WTC11 (cell line): ENCODE measurements at regions not wholly inside any gene's neighbourhood (a gene's known extent, or its start where the extent isn't known, plus 50 kb on each side); places are given as distances from the start of the nearest gene placed in this dataset.

Source experiments
- ATAC-seq: fragments of 200-7000 bp; cut with Tn5 transposase; 2 replicates; pipeline ENCODE4 v1.10.0; 2021; ENCODE audit warnings: mild to moderate bottlenecking, moderate library complexity
- CTCF ChIA-PET: fragments of 300-600 bp; sonication (Branson Sonifier 250); formaldehyde crosslinking; loops from one replicate; lab custom pipeline; 2021; ENCODE audit warnings: antibody characterized with exemption; lab: Charles Lee
- POLR2A ChIA-PET: fragments of 350-600 bp; sonication (Branson Sonifier 250); formaldehyde crosslinking; loops from one replicate; lab custom pipeline; 2021; ENCODE audit warnings: antibody characterized with exemption; lab: Charles Lee
- DNase-seq: peaks from one replicate; pipeline ENCODE4 v3.0.0; 2021; ENCODE audit warnings: low spot score
- H3K27ac Mint-ChIP-seq: 2 replicates; pipeline ENCODE4 v1.8.0; 2021; ENCODE audit warnings: mixed read lengths
- H3K27me3 Mint-ChIP-seq: 2 replicates; pipeline ENCODE4 v1.8.0; 2021; ENCODE audit warnings: low read depth, mild to moderate bottlenecking, moderate library complexity, mixed read lengths
- H3K36me3 Mint-ChIP-seq: 2 replicates; pipeline ENCODE4 v1.8.0; 2021; ENCODE audit warnings: mixed read lengths
- H3K4me1 Mint-ChIP-seq: 2 replicates; pipeline ENCODE4 v1.8.0; 2022; ENCODE audit warnings: mixed read lengths
- H3K4me3 Mint-ChIP-seq: 2 replicates; pipeline ENCODE4 v1.8.0; 2021; ENCODE audit warnings: mild to moderate bottlenecking, moderate library complexity, mixed read lengths
- H3K9me3 Mint-ChIP-seq: 2 replicates; pipeline ENCODE4 v1.8.0; 2021; ENCODE audit warnings: mixed read lengths
- ATF1 ChIP-seq: sonication (generic); formaldehyde crosslinking; IDR thresholded peaks from 2 replicates; pipeline ENCODE4 v1.8.1; 2023; ENCODE audit warnings: mild to moderate bottlenecking, moderate library complexity, missing genetic modification reagents
- ATF3 ChIP-seq: sonication (generic); formaldehyde crosslinking; conservative IDR thresholded peaks from 2 replicates; pipeline ENCODE4 v1.8.1; 2022; ENCODE audit warnings: mild to moderate bottlenecking, missing genetic modification reagents
- ATF6 ChIP-seq: sonication (generic); formaldehyde crosslinking; IDR thresholded peaks from 2 replicates; pipeline ENCODE4 v1.8.1; 2023; ENCODE audit warnings: mild to moderate bottlenecking, missing genetic modification reagents
- CBFB ChIP-seq: sonication (generic); formaldehyde crosslinking; IDR thresholded peaks from 2 replicates; pipeline ENCODE4 v1.8.1; 2022; ENCODE audit warnings: mild to moderate bottlenecking, low read depth, missing genetic modification reagents
- CDX4 ChIP-seq: fragments of 250-450 bp; sonication (Bioruptor Pico); IDR thresholded peaks from 2 replicates; pipeline ENCODE4 v1.9.0; 2021; ENCODE audit warnings: moderate library complexity, mild to moderate bottlenecking, inconsistent platforms, borderline replicate concordance
- CREM ChIP-seq: sonication (generic); formaldehyde crosslinking; IDR thresholded peaks from 2 replicates; pipeline ENCODE4 v1.8.1; 2022; ENCODE audit warnings: mild to moderate bottlenecking, missing genetic modification reagents, moderate library complexity
- E2F4 ChIP-seq: sonication (generic); formaldehyde crosslinking; IDR thresholded peaks from 2 replicates; pipeline ENCODE4 v1.8.1; 2022; ENCODE audit warnings: low read depth, mild to moderate bottlenecking, moderate library complexity, missing genetic modification reagents, borderline replicate concordance
- ELF4 ChIP-seq: sonication (generic); formaldehyde crosslinking; IDR thresholded peaks from 2 replicates; pipeline ENCODE4 v1.8.1; 2022; ENCODE audit warnings: low read depth, mild to moderate bottlenecking, moderate library complexity, missing genetic modification reagents
- ESRRA ChIP-seq: sonication (generic); formaldehyde crosslinking; IDR thresholded peaks from 2 replicates; pipeline ENCODE4 v1.8.1; 2022; ENCODE audit warnings: mild to moderate bottlenecking, missing genetic modification reagents, borderline replicate concordance
- GABPB1 ChIP-seq: sonication (generic); formaldehyde crosslinking; IDR thresholded peaks from 2 replicates; pipeline ENCODE4 v1.8.1; 2023; ENCODE audit warnings: mild to moderate bottlenecking, missing genetic modification reagents
- JAZF1 ChIP-seq: fragments of 250-450 bp; sonication (Bioruptor Pico); IDR thresholded peaks from 2 replicates; pipeline ENCODE4 v1.9.0; 2021; ENCODE audit warnings: moderate library complexity, mild to moderate bottlenecking, inconsistent platforms
- MYBL2 ChIP-seq: sonication (generic); formaldehyde crosslinking; IDR thresholded peaks from 2 replicates; pipeline ENCODE4 v1.8.1; 2023; ENCODE audit warnings: mild to moderate bottlenecking, moderate library complexity, missing genetic modification reagents
- PRDM15 ChIP-seq: sonication (generic); formaldehyde crosslinking; IDR thresholded peaks from 2 replicates; pipeline ENCODE4 v1.8.0; 2022; ENCODE audit warnings: missing genetic modification reagents
- SMAD4 ChIP-seq: sonication (generic); formaldehyde crosslinking; IDR thresholded peaks from 2 replicates; pipeline ENCODE4 v1.8.0; 2022; ENCODE audit warnings: mild to moderate bottlenecking, missing genetic modification reagents
- SOX15 ChIP-seq: fragments of 250-450 bp; sonication (Bioruptor Pico); IDR thresholded peaks from 2 replicates; pipeline ENCODE4 v1.9.0; 2021; ENCODE audit warnings: mild to moderate bottlenecking
- TEAD4 ChIP-seq: sonication (generic); formaldehyde crosslinking; IDR thresholded peaks from 2 replicates; pipeline ENCODE4 v1.8.0; 2022; ENCODE audit warnings: mild to moderate bottlenecking, missing genetic modification reagents
- ZMAT4 ChIP-seq: fragments of 250-450 bp; sonication (Bioruptor Pico); IDR thresholded peaks from 2 replicates; pipeline ENCODE4 v1.9.0; 2021; ENCODE audit warnings: mild to moderate bottlenecking
- ZNF121 ChIP-seq: sonication (generic); formaldehyde crosslinking; IDR thresholded peaks from 2 replicates; pipeline ENCODE4 v1.8.0; 2023; ENCODE audit warnings: missing genetic modification reagents
- ZNF138 ChIP-seq: sonication (generic); formaldehyde crosslinking; conservative IDR thresholded peaks from 2 replicates; pipeline ENCODE4 v1.8.1; 2022; ENCODE audit warnings: mild to moderate bottlenecking, moderate library complexity, missing genetic modification reagents
- ZNF263 ChIP-seq: sonication (generic); formaldehyde crosslinking; IDR thresholded peaks from 2 replicates; pipeline ENCODE4 v1.8.1; 2022; ENCODE audit warnings: low read depth, mild to moderate bottlenecking, moderate library complexity, missing genetic modification reagents
- ZNF281 ChIP-seq: sonication (generic); formaldehyde crosslinking; IDR thresholded peaks from 2 replicates; pipeline ENCODE4 v1.8.0; 2023; ENCODE audit warnings: mild to moderate bottlenecking, missing genetic modification reagents
- ZNF396 ChIP-seq: fragments of 250-450 bp; sonication (Bioruptor Pico); IDR thresholded peaks from 2 replicates; pipeline ENCODE4 v1.8.0; 2021; ENCODE audit warnings: mild to moderate bottlenecking, moderate library complexity, borderline replicate concordance
- ZSCAN18 ChIP-seq: fragments of 250-450 bp; sonication (Bioruptor Pico); IDR thresholded peaks from 2 replicates; pipeline ENCODE4 v2.1.2; 2022; ENCODE audit warnings: mild to moderate bottlenecking, moderate library complexity

- DNase-seq: no peak
- no peak overlapping the region for H3K27ac Mint-ChIP-seq
- H3K9me3 Mint-ChIP-seq: no peaks in the 10 kb centered on the region
- H3K4me1 Mint-ChIP-seq: no peaks in the 10 kb centered on the region
- H3K4me3 Mint-ChIP-seq: no peak overlapping the region
- H3K27me3 Mint-ChIP-seq: no peaks in the 10 kb centered on the region
- POLR2A ChIA-PET: no interaction called here
- TF ChIP-seq ZMAT4: no peak
- TF ChIP-seq CREM (CRISPR knock-in tag): no peak
- TF ChIP-seq ZNF396 (CRISPR knock-in tag): no peak
- no peak for TF ChIP-seq ELF4 (CRISPR knock-in tag)
- ATAC-seq: no peak
- CTCF ChIA-PET: no interaction called here
- no peaks in the 10 kb centered on the region for H3K36me3 Mint-ChIP-seq
These were observed 121.0 kb upstream of the MPPED2 start for GRCh38 chr11:30707110-30707509.

GRCh38 chr11:30705913-30706675 lies 119.9 kb upstream of the MPPED2 start:
- ChIA-PET CTCF (no interaction called here), POLR2A (no interaction called here)
- H3K9me3 Mint-ChIP-seq: no peaks in the 10 kb centered on the region

More at GRCh38 chr11:30705913-30706675, 119.9 kb upstream of the MPPED2 start:
- Mint-ChIP-seq H3K4me3 (no peak overlapping the region), H3K27me3 (no peaks in the 10 kb centered on the region), H3K4me1 (no peaks in the 10 kb centered on the region), H3K36me3 (no peaks in the 10 kb centered on the region), H3K27ac (no peak overlapping the region)
- ATAC-seq: no peak
- TF ChIP-seq SMAD4 (CRISPR knock-in tag) (no peak), ATF1 (no peak), ZNF138 (CRISPR knock-in tag) (no peak), CREM (CRISPR knock-in tag) (no peak), ZNF281 (CRISPR knock-in tag) (no peak), ESRRA (no peak), JAZF1 (no peak), ZSCAN18 (CRISPR knock-in tag) (no peak), MYBL2 (CRISPR knock-in tag) (no peak), SOX15 (CRISPR knock-in tag) (no peak), CBFB (CRISPR knock-in tag) (no peak), CDX4 (CRISPR knock-in tag) (no peak), TEAD4 (CRISPR knock-in tag) (no peak), PRDM15 (CRISPR knock-in tag) (no peak), ZNF263 (CRISPR knock-in tag) (no peak), ATF6 (CRISPR knock-in tag) (no peak), GABPB1 (CRISPR knock-in tag) (no peak), ZNF121 (CRISPR knock-in tag) (no peak), ATF3 (CRISPR knock-in tag) (no peak), E2F4 (CRISPR knock-in tag) (no peak)
- no peak for DNase-seq
